Gastroesophageal sphincter (tissue), 3 donors: ENCODE measurements at regions not wholly inside any gene's neighbourhood (a gene's known extent, or its start where the extent isn't known, plus 50 kb on each side); places are given as distances from the start of the nearest gene placed in this dataset.

Source experiments
- POLR2A ChIP-seq, 2 donors: fragments of 450-650 bp; IDR thresholded peaks; one replicate each; pipeline ENCODE4 v1.6.1; 2017; ENCODE audit warnings: antibody characterized with exemption in 2 of 2, mild to moderate bottlenecking in 2 of 2, moderate library complexity in 1 of 2
- TF ChIP-seq, protein P1 (sequence below), 4 experiments: fragments of 200-600 bp in 2 of 4; fragments of 450-650 bp in 2 of 4; sonication (generic) in 1 of 4; IDR thresholded peaks; one replicate each; pipeline ENCODE4 v1.5.1; 2017 to 2019; ENCODE audit warnings: antibody characterized with exemption in 4 of 4, mild to moderate bottlenecking in 2 of 4, moderate library complexity in 2 of 4

DNA sequence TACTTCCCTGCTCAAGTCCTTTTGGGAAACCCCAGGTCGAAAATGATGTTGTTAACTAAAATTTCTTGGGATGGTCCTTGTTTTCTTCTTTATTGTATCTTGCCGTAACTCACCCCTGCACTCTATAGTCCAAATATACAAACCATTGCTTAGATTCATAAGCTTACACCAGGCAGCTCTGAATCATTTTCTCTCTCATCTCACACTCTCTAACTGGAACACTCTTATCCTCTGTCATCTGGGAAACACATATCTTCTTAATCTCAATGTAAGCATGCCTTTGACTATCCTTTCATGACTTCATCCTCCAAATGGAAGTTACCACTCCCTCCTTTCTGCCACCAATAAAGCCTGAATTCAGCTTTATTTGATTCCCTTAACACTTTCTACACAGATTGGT, 175.8 kb upstream of the ANK3 start:
- TF ChIP-seq, protein P1, sequence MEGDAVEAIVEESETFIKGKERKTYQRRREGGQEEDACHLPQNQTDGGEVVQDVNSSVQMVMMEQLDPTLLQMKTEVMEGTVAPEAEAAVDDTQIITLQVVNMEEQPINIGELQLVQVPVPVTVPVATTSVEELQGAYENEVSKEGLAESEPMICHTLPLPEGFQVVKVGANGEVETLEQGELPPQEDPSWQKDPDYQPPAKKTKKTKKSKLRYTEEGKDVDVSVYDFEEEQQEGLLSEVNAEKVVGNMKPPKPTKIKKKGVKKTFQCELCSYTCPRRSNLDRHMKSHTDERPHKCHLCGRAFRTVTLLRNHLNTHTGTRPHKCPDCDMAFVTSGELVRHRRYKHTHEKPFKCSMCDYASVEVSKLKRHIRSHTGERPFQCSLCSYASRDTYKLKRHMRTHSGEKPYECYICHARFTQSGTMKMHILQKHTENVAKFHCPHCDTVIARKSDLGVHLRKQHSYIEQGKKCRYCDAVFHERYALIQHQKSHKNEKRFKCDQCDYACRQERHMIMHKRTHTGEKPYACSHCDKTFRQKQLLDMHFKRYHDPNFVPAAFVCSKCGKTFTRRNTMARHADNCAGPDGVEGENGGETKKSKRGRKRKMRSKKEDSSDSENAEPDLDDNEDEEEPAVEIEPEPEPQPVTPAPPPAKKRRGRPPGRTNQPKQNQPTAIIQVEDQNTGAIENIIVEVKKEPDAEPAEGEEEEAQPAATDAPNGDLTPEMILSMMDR (IDR thresholded peaks at IDR 0.05), result no peak
- TF ChIP-seq POLR2A (IDR thresholded peaks at IDR 0.05), result no peak
